ENCODE measurements at regions not wholly inside any gene's neighbourhood (a gene's known extent, or its start where the extent isn't known, plus 50 kb on each side); places are given as distances from the start of the nearest gene placed in this dataset.

DNA sequence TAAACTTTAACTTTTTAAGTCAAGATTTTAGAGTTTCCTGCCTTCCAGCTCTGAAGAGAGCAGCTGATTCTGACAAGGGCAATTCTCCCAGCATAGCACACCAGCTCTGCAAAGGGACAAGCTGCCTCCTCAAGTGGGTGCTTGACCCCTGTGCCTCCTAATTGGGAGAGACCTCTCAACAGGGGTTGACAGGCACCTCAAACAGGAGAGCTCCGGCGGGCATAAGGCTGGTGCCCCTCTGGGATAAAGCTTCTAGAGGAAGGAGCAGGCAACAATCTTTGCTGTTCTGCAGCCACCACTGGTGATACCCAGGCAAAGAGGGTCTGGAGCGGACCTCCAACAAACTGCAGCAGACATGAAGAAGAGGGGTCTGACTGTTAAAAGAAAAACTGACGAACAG, 872.9 kb upstream of the PCDH10 start:
- Histone ChIP-seq H3K9me2 (replicated peaks; ENCODE audit: insufficient read depth, low read length) (no peaks in the 10 kb centered on the region), H3K9me3 (ENCODE audit: insufficient read depth, low read length) (no peaks in the 10 kb centered on the region), H3K79me2 (ENCODE audit: insufficient read depth, low read length) (no peaks in the 10 kb centered on the region), H3K27me3 (ENCODE audit: low read length) (no peaks in the 10 kb centered on the region), H2AFZ (ENCODE audit: low read depth, low read length, severe bottlenecking) (no peak overlapping the region), H3F3A (ENCODE audit: insufficient read depth) (no peaks in the 10 kb centered on the region), H3K4me2 (ENCODE audit: low read depth, low read length, poor library complexity, severe bottlenecking) (no peak overlapping the region), H3K4me3 (ENCODE audit: insufficient read depth, low read length, poor library complexity, severe bottlenecking) (no peak overlapping the region), H4K20me1 (ENCODE audit: low read depth, low read length) (no peaks in the 10 kb centered on the region), H3K36me3 (ENCODE audit: low read length) (no peaks in the 10 kb centered on the region), H3K27ac (ENCODE audit: low read depth, low read length) (no peak overlapping the region), H3K9ac (ENCODE audit: low read length) (no peak overlapping the region)
- TF ChIP-seq, protein P1, sequence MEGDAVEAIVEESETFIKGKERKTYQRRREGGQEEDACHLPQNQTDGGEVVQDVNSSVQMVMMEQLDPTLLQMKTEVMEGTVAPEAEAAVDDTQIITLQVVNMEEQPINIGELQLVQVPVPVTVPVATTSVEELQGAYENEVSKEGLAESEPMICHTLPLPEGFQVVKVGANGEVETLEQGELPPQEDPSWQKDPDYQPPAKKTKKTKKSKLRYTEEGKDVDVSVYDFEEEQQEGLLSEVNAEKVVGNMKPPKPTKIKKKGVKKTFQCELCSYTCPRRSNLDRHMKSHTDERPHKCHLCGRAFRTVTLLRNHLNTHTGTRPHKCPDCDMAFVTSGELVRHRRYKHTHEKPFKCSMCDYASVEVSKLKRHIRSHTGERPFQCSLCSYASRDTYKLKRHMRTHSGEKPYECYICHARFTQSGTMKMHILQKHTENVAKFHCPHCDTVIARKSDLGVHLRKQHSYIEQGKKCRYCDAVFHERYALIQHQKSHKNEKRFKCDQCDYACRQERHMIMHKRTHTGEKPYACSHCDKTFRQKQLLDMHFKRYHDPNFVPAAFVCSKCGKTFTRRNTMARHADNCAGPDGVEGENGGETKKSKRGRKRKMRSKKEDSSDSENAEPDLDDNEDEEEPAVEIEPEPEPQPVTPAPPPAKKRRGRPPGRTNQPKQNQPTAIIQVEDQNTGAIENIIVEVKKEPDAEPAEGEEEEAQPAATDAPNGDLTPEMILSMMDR (IDR thresholded peaks at IDR 0.05; ENCODE audit: insufficient read depth, low read length, poor library complexity, severe bottlenecking) = no peak
- no peak for TF ChIP-seq EZH2phosphoT487 (conservative IDR thresholded peaks at IDR 0.05; ENCODE audit: low read length)

DNA sequence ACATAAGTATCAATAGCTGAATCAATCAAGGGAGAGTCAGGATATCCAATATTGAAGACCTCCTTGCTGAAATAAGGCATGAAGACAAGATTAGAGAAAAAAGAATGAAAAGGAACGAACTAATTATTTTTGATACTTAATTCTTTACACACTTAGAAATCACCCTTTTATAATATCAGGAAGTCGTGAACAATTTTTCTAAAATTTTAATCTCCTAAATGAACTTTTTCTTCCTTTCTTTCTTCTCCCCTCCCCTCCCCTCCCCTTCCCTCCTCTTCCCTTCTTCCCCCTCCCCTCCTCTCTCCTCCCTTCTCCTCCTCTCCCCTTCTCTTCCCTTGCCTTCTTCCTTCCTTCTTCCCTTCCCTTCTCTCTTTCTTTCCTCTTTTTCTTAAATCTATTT, 872.1 kb upstream of the PCDH10 start:
- Histone ChIP-seq H3K4me3 (ENCODE audit: insufficient read depth, low read length, poor library complexity, severe bottlenecking) (no peak overlapping the region), H3K27me3 (ENCODE audit: low read length) (no peaks in the 10 kb centered on the region), H3F3A (ENCODE audit: insufficient read depth) (no peaks in the 10 kb centered on the region), H4K20me1 (ENCODE audit: low read depth, low read length) (no peaks in the 10 kb centered on the region), H3K79me2 (ENCODE audit: insufficient read depth, low read length) (no peaks in the 10 kb centered on the region), H3K4me2 (ENCODE audit: low read depth, low read length, poor library complexity, severe bottlenecking) (no peak overlapping the region), H3K9ac (ENCODE audit: low read length) (no peak overlapping the region), H2AFZ (ENCODE audit: low read depth, low read length, severe bottlenecking) (no peak overlapping the region), H3K36me3 (ENCODE audit: low read length) (no peaks in the 10 kb centered on the region), H3K9me2 (replicated peaks; ENCODE audit: insufficient read depth, low read length) (no peaks in the 10 kb centered on the region), H3K9me3 (ENCODE audit: insufficient read depth, low read length) (no peaks in the 10 kb centered on the region), H3K27ac (ENCODE audit: low read depth, low read length) (no peak overlapping the region)
- no peak for TF ChIP-seq EZH2phosphoT487 (conservative IDR thresholded peaks at IDR 0.05; ENCODE audit: low read length)
- TF ChIP-seq, protein P1 (IDR thresholded peaks at IDR 0.05; ENCODE audit: insufficient read depth, low read length, poor library complexity, severe bottlenecking) = no peak

DNA sequence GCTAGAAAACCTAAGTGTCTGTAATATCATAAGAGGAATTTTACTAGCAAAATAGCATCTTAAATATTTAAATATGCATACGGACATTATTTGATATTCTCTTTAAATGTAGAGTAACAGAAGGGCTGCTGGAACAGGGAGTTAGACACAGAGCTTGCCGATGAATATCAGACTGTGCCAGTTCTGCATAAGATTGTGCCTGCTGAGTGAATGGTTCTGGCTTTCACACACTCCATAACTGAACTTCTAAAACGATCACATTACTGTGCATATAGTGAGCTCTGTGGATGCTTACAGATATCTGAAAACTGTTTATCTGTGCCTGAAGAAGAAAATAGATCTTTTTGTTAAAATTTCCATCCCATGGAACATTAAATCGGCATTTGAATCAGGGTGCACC, 867.4 kb upstream of the PCDH10 start:
- H2AFZ ChIP-seq (ENCODE audit: low read depth, low read length, severe bottlenecking) = no peak overlapping the region

More for the DNA sequence above, 867.4 kb upstream of the PCDH10 start:
- no peaks in the 10 kb centered on the region for H3K27me3 ChIP-seq (ENCODE audit: low read length)
- no peak overlapping the region for H3K4me2 ChIP-seq (ENCODE audit: low read depth, low read length, poor library complexity, severe bottlenecking)
- H3K79me2 ChIP-seq (ENCODE audit: insufficient read depth, low read length) = no peaks in the 10 kb centered on the region
- H3F3A ChIP-seq (ENCODE audit: insufficient read depth) = no peaks in the 10 kb centered on the region
- no peak overlapping the region for H3K9ac ChIP-seq (ENCODE audit: low read length)
- H3K36me3 ChIP-seq (ENCODE audit: low read length) = no peaks in the 10 kb centered on the region
- H4K20me1 ChIP-seq (ENCODE audit: low read depth, low read length) = no peaks in the 10 kb centered on the region
- no peaks in the 10 kb centered on the region for H3K9me2 ChIP-seq (replicated peaks; ENCODE audit: insufficient read depth, low read length)
- H3K4me3 ChIP-seq (ENCODE audit: insufficient read depth, low read length, poor library complexity, severe bottlenecking) = no peak overlapping the region
- H3K9me3 ChIP-seq (ENCODE audit: insufficient read depth, low read length) = no peaks in the 10 kb centered on the region
- H3K27ac ChIP-seq (ENCODE audit: low read depth, low read length) = no peak overlapping the region
- no peak for TF ChIP-seq EZH2phosphoT487 (conservative IDR thresholded peaks at IDR 0.05; ENCODE audit: low read length)
- TF ChIP-seq, protein P1 (IDR thresholded peaks at IDR 0.05; ENCODE audit: insufficient read depth, low read length, poor library complexity, severe bottlenecking) = no peak

All from SU-DHL-6 (cell line).